Activated CD8-positive, alpha-beta memory T cell treated with anti-CD3 and anti-CD28 coated beads for 1 hour (primary cell): ENCODE measurements at regions not wholly inside any gene's neighbourhood (a gene's known extent, or its start where the extent isn't known, plus 50 kb on each side); places are given as distances from the start of the nearest gene placed in this dataset.
"Not testable (repeated sequence)": the region's sequence is repeated elsewhere in the genome, so short reads cannot be mapped to it uniquely, and the experiment has no call there.

Source experiments
- DNase-seq, 2 donors: peaks; one replicate each; pipeline ENCODE4 v3.0.0-alpha.2; 2020; ENCODE audit warnings: low read depth in 1 of 2; ENCODE audit errors: extremely low read depth in 1 of 2

- no peak for DNase-seq
Observed at GRCh38 chr12:114504311-114504710, 98.4 kb upstream of the TBX5 start.

GRCh38 chr12:114501474-114501807 is 95.5 kb upstream of the TBX5 start:
- DNase-seq: no peak

DNA sequence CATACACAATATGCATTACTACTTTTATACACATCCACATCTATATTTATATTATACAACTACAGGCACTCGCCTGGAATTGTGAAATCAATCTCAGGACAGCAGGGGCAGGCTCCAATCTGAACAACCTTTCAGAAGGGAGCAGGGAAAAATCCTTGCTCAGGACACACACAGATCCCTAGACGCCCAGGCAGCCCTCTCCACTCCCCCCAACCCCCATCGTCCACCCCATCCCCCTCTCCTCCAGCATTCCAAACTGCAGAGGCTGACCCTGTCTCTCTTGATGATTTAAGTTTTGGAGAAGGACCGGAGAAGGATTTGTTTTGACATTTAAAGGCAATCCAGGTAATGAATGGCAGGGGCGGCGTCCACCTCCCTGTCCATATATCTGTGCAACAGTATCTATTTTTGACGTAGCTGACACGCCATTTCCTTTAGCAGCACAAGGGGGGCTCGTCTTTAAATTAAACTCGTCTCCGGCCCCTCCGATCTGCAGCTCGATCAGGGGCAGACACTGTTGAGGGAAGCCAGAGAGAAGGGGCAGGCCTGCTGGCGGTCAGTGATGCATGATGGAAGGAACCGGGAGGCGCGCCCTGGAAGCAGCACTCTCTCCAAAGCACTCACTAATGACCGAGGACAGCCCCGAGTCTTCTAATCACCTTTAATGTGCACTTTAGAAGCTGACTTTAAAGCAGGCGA is 95.0 kb upstream of the TBX5 start:
- DNase-seq: no peak

DNA sequence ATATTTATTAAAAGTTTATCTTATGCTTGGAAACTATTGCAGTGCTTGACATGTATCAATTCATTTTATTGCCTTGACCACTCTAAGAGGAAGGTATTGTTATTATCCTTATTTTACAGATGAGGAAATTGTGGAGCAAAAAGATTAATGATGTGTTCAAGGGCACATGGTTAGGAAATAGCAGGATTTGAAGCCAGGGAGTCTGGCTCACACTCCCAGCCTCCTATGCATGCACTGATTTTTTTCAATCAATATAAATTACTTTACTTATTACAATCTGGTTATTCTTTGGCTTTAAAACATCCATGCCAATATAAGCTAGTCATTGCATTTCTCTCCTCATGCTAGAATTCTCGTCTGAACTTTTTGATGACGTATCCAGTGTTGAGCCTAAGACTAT is 94.2 kb upstream of the TBX5 start:
- no peak for DNase-seq

DNA sequence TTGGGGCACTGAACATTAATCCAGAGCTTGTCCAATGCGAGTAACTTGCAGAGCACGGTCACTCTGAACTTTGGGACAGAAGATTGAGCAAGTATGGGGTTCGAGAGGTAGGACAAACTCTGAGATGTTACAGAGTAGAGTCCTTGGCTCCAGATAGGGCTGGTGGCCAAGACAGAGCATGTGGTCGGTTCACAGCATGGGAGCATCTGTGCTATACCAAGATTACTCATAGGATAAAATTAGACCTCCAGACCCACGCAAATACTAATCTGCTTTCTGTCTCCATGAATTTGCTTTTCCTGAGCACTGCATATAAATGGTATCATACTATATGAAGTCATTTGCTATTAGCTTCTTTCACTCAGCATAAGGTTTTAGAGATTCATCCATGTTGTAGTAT is 93.4 kb upstream of the TBX5 start:
- DNase-seq: no peak

DNA sequence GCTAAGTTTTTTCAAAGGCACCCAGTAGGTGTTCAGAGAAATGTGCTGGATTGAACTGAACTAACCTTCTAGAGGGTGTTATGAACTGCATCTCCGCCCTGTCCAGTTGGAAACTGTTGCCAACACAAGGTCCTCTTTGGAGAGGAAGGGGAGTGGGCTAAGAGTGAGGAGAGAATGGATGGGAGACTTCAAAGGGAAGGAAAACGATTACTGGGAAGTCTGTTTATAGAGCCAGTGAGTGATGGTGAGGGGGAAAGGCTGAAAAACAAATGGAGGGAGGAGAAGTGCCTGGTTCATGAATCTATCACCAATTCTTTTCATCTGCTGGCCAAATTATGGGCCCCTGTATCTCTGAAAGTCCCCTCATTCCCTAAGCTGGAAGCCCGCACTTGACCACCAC is 86.0 kb upstream of the TBX5 start:
- no peak for DNase-seq

- DNase-seq: not testable (repeated sequence)
Observed at GRCh38 chr12:114484822-114485459, 79.0 kb upstream of the TBX5 start.

DNA sequence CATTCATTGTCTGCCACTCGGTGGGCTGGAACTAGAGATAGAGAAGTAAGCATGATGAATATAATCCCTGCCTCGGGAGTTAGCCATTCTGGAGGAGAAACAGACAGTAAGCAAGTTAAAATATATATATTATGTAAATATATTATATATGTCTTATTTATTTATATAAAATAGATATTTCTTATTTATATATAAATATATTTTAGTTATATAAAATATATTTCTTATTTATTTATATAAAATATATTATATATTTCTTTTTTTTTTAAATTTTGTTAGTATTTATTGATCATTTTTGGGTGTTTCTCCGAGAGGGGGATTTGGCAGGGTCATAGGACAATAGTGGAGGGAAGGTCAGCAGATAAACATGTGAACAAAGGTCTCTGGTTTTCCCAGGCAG is 78.1 kb upstream of the TBX5 start:
- DNase-seq: no peak

DNA sequence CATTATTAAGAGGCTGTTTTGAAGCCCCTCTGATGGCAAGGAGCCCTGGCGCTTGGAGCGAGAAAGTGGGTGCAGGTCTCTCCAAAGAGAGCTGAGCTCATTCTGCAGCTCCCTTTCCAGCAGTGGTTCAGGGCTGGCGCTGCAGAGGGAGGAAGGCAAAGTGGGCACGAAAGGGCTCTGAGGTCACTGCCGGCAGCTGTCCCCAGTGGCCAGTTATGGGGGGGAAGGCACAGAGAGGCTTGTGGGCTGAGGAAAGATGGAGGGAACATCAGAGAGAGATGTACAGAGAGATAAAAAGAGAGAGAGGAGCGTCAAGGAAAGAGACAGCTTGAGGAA is 75.2 kb upstream of the TBX5 start:
- no peak for DNase-seq

- DNase-seq: no peak
Observed at GRCh38 chr12:114480337-114481199, 74.6 kb upstream of the TBX5 start.

GRCh38 chr12:114479831-114480230 is 73.9 kb upstream of the TBX5 start:
- no peak for DNase-seq

DNA sequence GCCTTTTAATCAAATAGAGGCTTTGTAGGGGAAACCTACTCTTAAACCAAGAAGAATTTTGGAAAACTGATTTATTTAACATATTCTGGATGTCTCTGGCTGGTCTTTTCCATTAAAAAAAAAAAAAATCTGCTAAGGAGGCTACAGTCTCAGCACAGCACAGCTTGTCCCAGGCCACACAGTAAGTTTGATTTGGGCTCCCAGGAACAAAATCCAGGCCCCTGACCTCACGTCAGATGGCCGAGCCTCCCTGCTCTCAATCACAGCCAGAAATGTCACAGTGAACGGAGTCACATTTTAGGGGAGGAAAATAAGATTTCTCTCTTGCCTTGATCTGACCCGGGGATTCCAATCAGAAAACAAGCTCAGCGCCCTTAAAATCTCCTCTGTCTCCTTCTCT is 72.9 kb upstream of the TBX5 start:
- no peak for DNase-seq

GRCh38 chr12:114477989-114478395 is 72.0 kb upstream of the TBX5 start:
- DNase-seq: no peak

GRCh38 chr12:114476159-114476558 is 70.2 kb upstream of the TBX5 start:
- no peak for DNase-seq

GRCh38 chr12:114473717-114474116 is 67.8 kb upstream of the TBX5 start:
- DNase-seq: no peak

DNA sequence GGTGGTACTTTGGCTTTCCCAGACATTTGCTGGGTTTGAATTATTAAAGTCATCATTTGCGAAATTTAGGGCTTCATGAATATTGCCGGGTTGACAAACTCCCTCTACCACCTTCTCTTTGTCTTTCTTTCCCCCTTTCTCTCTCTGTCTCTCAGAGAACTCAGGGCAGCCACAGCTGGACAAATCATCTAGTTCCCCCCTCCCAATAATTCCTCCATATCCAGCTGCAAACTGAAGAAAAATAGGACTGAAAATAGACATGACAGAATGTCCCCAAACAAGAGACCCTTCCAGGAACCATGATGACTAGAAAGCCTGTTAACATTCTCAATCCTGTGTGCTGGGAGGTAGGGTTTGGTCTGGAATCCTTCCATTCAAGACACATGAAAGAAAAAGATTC is 67.1 kb upstream of the TBX5 start:
- DNase-seq: no peak

- no peak for DNase-seq
Observed at GRCh38 chr12:114457620-114458019, 51.7 kb upstream of the TBX5 start.
